Ovary (tissue), 3 donors: ENCODE measurements at regions not wholly inside any gene's neighbourhood (a gene's known extent, or its start where the extent isn't known, plus 50 kb on each side); places are given as distances from the start of the nearest gene placed in this dataset.

ENCODE experiments used
- POLR2A ChIP-seq: fragments of 450-650 bp; IDR thresholded peaks from one replicate; pipeline ENCODE4 v1.6.1; 2017; ENCODE audit warnings: antibody characterized with exemption, mild to moderate bottlenecking, moderate library complexity
- TF ChIP-seq, protein P1 (sequence below), 3 donors: fragments of 450-650 bp in 2 of 3; fragments of 200-600 bp in 1 of 3; IDR thresholded peaks; one replicate each; pipeline versions ENCODE4 v1.5.1 to v1.8.0; 2016 to 2022; ENCODE audit warnings: antibody characterized with exemption in 3 of 3, mild to moderate bottlenecking in 1 of 3
- donor health status: DM: no; HTN: no; CAD: no.

DNA sequence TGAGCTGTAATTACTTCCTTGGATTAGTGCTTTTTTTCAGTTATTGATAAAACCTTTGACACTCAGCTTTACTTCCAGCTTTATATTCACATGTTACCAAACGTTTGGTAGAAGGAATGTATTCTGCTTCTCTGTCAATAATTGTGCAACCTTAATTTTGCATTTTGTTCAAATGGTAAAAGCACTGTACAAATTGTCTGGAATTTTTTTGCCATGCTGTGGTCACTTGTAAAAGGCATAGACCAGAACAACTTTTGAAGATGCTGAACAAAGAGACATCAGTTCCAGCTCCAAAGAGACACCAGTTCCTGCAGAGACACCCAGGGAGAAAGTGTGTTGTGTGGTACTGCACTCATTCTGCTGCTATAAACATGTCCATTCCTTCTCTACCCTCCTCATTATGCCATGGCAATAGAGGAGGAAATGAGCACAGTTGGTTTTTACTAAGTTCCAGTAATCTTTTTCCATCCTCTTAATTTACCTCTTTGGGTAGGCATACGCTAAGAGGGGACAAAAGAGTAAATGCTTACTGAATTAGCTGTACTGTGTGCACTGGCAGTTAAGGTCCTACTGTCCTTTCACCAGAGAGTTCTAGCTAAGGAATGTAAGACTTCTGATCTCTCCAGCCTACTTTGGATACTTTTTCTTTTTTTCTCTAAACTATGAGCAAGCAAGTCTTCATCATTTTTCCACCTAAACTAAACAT lies 387.4 kb downstream of the FGF10 start:
- TF ChIP-seq, protein P1, sequence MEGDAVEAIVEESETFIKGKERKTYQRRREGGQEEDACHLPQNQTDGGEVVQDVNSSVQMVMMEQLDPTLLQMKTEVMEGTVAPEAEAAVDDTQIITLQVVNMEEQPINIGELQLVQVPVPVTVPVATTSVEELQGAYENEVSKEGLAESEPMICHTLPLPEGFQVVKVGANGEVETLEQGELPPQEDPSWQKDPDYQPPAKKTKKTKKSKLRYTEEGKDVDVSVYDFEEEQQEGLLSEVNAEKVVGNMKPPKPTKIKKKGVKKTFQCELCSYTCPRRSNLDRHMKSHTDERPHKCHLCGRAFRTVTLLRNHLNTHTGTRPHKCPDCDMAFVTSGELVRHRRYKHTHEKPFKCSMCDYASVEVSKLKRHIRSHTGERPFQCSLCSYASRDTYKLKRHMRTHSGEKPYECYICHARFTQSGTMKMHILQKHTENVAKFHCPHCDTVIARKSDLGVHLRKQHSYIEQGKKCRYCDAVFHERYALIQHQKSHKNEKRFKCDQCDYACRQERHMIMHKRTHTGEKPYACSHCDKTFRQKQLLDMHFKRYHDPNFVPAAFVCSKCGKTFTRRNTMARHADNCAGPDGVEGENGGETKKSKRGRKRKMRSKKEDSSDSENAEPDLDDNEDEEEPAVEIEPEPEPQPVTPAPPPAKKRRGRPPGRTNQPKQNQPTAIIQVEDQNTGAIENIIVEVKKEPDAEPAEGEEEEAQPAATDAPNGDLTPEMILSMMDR (IDR thresholded peaks at IDR 0.05), result no peak
- no peak for TF ChIP-seq POLR2A
